Stimulated activated naive CD8-positive, alpha-beta T cell treated with anti-CD3 and anti-CD28 coated beads, Interleukin-15, amount 100 ng/mL, for 72 hours (primary cell): ENCODE measurements at regions not wholly inside any gene's neighbourhood (a gene's known extent, or its start where the extent isn't known, plus 50 kb on each side); places are given as distances from the start of the nearest gene placed in this dataset.

Source experiments
- ATAC-seq: fragments of 150-1000 bp; cut with Tn5 transposase; 2 replicates; pipeline ENCODE4 v1.10.0; 2021; ENCODE audit warnings: mild to moderate bottlenecking, moderate library complexity
- DNase-seq, 2 donors: peaks; one replicate each; pipeline ENCODE4 v3.0.0; 2021 to 2022
- H3K27ac Mint-ChIP-seq, 2 donors: one replicate each; pipeline ENCODE4 v1.8.0; 2022; ENCODE audit warnings: mild to moderate bottlenecking in 2 of 2, mixed read lengths in 2 of 2, moderate library complexity in 2 of 2
- H3K27me3 Mint-ChIP-seq: one replicate; pipeline ENCODE4 v1.8.0; 2022; ENCODE audit warnings: mixed read lengths
- H3K4me1 Mint-ChIP-seq: one replicate; pipeline ENCODE4 v1.8.0; 2022; ENCODE audit warnings: mild to moderate bottlenecking, mixed read lengths
- H3K4me3 Mint-ChIP-seq, 2 donors: one replicate each; pipeline ENCODE4 v1.8.0; 2022; ENCODE audit warnings: mild to moderate bottlenecking in 2 of 2, mixed read lengths in 2 of 2, moderate library complexity in 1 of 2
- H3K9me3 Mint-ChIP-seq, 2 donors: one replicate each; pipeline ENCODE4 v1.8.0; 2022; ENCODE audit warnings: mixed read lengths in 2 of 2

DNA sequence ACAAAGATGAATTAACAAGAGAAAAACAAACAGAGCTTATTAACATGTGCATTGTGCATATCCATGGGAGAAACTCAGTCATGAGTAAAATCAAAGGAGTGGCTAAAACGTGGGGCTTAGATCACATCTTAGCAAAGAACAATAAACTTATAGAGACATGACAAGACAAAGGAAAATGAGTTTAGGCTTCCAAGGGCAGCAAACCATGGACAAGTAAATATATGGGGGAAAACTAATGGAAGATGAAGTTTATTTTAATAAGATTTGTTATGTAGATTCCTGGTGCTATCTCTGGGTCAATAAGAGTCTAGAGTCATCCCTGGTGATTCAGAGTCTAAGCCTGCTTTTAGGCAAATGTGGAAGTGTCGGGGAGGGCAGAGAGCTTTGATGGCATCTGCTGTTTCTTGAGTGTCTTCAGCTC is 87.2 kb upstream of the PLPP4 start:
- Mint-ChIP-seq H3K27me3 (peaks cover 6% of the 10 kb centered on the region), H3K27ac (no peak overlapping the region), H3K9me3 (no peaks in the 10 kb centered on the region), H3K4me3 (no peak overlapping the region), H3K4me1 (no peaks in the 10 kb centered on the region)
- no peak for DNase-seq
- no peak for ATAC-seq

DNA sequence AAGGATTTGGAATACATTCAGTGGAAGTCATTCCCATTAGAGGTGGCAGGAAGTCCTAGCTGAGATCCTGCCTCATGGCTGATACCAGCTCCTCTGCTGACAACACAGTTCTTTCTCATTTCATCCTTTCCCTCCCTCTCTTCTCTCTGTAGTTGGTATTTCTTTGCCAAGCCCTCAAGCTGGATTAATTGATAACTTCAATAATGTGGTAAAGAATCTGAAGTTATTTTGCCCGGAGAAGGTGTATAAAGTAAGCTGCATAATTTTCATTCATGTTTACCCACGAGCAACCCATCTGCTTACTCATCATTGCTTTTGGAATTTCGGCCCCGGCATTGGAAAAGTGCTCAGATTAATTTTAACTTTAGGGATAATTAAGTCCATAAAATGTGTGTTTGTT is 85.2 kb upstream of the PLPP4 start:
- Mint-ChIP-seq H3K9me3 (no peaks in the 10 kb centered on the region), H3K4me3 (no peak overlapping the region), H3K27ac (no peak overlapping the region), H3K27me3 (peaks cover 6% of the 10 kb centered on the region), H3K4me1 (no peaks in the 10 kb centered on the region)
- DNase-seq (no peak), ATAC-seq (no peak)

DNA sequence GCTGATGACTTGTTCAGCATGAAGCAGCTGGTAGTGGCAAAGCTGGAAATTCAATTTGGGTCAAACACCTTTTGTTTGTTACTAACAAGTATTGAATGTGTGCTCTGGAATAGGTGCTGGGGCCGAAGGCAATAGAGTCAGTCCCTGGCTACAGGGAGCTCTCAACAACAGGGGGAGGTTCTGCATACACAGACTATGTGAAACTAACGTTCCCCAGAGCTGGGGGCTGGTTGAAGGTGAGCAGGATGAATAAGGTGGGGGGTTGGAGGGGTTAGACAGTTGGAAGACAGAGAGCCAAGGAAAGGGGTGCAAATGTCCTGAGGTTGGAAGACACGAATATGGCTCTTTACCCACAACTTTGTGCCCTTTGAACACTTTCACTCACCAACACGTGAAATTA is 84.1 kb upstream of the PLPP4 start:
- Mint-ChIP-seq H3K9me3 (no peaks in the 10 kb centered on the region), H3K4me3 (no peak overlapping the region), H3K4me1 (no peaks in the 10 kb centered on the region), H3K27me3 (peaks cover 6% of the 10 kb centered on the region), H3K27ac (no peak overlapping the region)
- no peak for DNase-seq
- no peak for ATAC-seq

DNA sequence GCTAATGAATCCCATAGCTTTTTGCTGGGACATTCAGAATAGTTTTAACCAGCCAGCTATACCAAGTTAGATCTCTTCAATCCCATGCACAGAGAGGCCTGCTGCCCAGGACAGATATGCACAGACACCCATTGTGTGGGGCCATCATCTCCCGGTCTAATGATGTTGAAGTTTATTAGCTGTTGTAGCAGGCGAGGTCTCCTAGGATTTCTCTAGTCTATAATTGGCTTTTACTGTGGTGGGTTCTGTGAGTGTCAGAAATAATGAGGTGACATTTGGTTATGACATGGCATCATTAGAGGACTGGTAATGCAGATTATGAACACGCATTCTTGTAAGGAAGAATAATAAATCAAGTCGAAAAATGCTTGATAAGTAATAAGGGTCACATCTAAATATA is 81.4 kb upstream of the PLPP4 start:
- H3K4me1 Mint-ChIP-seq = no peaks in the 10 kb centered on the region
- peaks cover 6% of the 10 kb centered on the region for H3K27me3 Mint-ChIP-seq
- no peak overlapping the region for H3K4me3 Mint-ChIP-seq
- no peak for ATAC-seq
- no peak overlapping the region for H3K27ac Mint-ChIP-seq
- no peak for DNase-seq
- H3K9me3 Mint-ChIP-seq = peaks cover 0 to 7% of the 10 kb centered on the region in 2 donors

DNA sequence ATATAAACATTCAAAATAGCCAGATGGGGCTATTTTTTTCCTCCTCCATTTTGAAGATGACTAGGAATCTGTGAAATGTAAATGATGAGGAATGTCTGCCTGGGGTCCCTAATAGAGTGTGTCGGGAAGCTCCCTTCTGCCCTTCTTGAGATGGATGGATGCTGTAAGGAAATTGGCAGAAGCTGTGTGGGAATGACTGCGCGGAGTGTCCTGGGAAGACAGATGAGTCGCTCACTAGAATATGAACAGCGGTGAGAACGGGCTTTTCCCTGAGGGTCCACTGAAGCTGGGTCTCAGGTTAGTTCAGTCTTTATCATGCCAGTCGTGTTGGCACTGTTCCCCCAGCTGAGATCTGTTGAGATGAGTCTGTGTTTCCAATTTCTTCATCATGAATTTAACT is 75.1 kb upstream of the PLPP4 start:
- H3K4me3 Mint-ChIP-seq = no peak overlapping the region
- no peaks in the 10 kb centered on the region for H3K27me3 Mint-ChIP-seq
- H3K27ac Mint-ChIP-seq = no peak overlapping the region
- ATAC-seq = no peak
- peaks cover 0 to 7% of the 10 kb centered on the region in 2 donors for H3K9me3 Mint-ChIP-seq
- DNase-seq = no peak
- H3K4me1 Mint-ChIP-seq = no peaks in the 10 kb centered on the region

DNA sequence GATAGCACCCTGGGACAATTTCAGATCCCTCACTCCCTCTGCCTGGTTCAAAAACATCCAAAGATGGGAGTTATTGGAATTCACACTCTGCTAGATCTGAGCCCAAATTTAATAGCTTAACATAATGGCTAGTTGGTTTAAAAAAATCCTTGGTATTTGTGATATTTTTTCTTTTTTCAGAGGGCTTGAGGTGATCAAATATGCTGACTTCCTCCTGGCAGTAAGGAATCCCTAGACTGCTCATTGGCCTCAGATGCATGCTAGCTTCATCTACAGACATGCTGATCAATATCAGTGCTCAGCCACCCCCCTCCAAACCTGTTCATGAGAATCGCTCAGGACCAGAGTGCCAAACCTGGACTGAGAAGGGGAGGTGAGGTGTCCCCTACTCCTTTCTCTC is 74.7 kb upstream of the PLPP4 start:
- no peak for DNase-seq
- no peaks in the 10 kb centered on the region for H3K4me1 Mint-ChIP-seq
- ATAC-seq = no peak
- no peak overlapping the region for H3K27ac Mint-ChIP-seq
- H3K4me3 Mint-ChIP-seq = no peak overlapping the region
- peaks cover 0 to 7% of the 10 kb centered on the region in 2 donors for H3K9me3 Mint-ChIP-seq
- H3K27me3 Mint-ChIP-seq = no peaks in the 10 kb centered on the region

DNA sequence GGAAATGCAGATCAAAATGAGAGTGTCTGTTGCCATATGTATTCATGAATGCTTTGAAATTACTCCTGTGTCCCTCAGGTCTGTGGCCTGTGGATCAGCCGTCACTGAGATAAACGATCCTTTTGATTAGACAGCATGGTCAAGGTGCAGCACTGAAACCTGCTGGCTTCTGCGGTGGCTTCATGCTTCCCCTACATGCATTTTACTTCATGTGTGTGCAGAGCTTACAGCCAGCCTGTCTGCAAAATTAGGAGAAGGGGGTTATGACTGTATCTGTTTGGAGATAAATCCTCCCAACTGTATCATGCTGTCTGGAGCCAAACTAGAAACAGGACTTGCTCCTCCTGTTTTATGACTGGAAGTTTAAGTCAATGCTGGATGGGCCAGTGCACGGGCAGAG is 71.0 kb upstream of the PLPP4 start:
- H3K4me1 Mint-ChIP-seq = no peaks in the 10 kb centered on the region
- no peaks in the 10 kb centered on the region for H3K9me3 Mint-ChIP-seq
- H3K4me3 Mint-ChIP-seq = no peak overlapping the region
- ATAC-seq (no peak), DNase-seq (no peak)
- H3K27ac Mint-ChIP-seq = no peak overlapping the region
- no peaks in the 10 kb centered on the region for H3K27me3 Mint-ChIP-seq

DNA sequence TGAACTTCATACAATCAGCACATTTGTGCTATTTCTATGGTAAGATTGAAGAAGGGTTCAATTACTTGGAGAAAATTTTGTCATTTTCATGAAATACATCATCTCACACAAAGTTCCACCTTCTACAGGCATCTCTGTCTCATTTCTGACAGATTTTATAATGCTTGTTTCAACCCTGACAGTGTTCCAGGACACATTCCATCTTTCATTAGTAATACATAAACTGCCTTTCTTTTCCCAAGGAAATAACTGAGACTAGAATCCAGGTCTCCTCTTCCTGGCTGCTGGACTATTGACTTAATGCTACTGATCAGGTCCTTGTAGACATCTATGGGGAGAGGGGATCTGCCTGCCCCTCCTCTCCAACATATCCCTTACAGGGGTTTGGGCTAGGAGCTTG is 70.1 kb upstream of the PLPP4 start:
- Mint-ChIP-seq H3K27me3 (no peaks in the 10 kb centered on the region), H3K27ac (no peak overlapping the region), H3K4me3 (no peak overlapping the region), H3K9me3 (no peaks in the 10 kb centered on the region), H3K4me1 (no peaks in the 10 kb centered on the region)
- no peak for DNase-seq
- no peak for ATAC-seq

DNA sequence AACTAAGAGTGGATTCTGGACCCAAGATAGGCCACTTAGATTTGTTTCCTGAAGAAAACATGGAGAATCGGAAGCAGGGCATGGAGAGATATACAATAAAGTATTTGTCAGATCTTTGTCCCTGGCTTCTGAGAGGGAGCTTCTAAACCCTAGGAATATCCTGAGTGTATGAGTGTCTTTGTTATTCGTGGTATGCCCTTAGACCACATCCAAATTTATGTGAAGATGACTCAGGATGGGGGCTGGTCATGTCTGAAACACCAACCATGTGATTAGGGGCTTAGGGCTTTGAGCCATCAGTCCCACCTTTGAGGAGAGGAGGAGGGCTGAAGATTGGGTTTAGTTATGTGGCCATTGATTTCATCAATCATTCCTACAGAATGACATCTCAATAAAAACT is 69.7 kb upstream of the PLPP4 start:
- no peak for DNase-seq
- no peak for ATAC-seq
- no peaks in the 10 kb centered on the region for H3K4me1 Mint-ChIP-seq
- H3K9me3 Mint-ChIP-seq = no peaks in the 10 kb centered on the region
- no peak overlapping the region for H3K4me3 Mint-ChIP-seq
- no peak overlapping the region for H3K27ac Mint-ChIP-seq
- no peaks in the 10 kb centered on the region for H3K27me3 Mint-ChIP-seq

DNA sequence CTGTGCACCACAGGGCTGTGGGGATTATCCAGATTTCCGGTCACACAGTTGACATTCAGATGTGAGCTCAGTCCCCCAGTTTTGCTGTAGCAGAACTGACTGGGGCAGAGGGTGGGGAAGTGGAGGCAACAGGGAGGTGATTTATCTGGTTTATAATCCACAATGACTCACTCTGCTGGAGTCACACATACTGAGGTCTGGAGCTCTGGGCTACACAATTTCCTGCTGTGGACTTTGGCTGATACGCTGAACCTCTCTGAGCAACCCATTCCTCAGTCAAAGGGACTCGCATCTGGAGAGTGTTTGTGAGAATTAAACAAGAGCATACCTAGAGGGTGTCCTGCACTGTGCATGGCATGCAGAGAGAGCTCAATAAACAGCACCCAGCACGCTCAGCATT is 64.8 kb upstream of the PLPP4 start:
- H3K4me3 Mint-ChIP-seq = no peak overlapping the region
- H3K9me3 Mint-ChIP-seq = peaks cover 0 to 13% of the 10 kb centered on the region in 2 donors
- no peak for DNase-seq
- no peak for ATAC-seq
- peaks cover 20% of the 10 kb centered on the region for H3K27me3 Mint-ChIP-seq
- no peak overlapping the region for H3K27ac Mint-ChIP-seq
- H3K4me1 Mint-ChIP-seq = no peaks in the 10 kb centered on the region

DNA sequence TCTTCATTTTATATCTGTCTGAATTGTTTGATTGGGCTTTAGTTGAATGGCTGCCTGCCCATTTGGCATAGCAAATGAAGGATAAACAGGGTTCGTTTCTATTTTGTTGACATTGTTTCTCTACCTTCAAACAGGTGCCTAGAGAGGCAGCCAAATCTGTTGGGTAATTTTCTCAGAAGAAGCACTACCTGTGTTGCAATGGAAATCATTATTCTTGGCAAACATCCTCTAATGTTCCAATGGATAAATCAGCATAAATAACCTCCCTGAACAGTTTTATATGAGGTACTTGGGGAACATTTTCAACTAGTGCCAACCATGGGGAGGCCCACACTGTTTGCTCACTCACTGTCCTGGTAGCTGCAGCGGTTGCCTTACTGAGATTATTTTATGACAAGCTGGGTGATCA is 64.4 kb upstream of the PLPP4 start:
- peaks cover 0 to 13% of the 10 kb centered on the region in 2 donors for H3K9me3 Mint-ChIP-seq
- H3K4me1 Mint-ChIP-seq = no peaks in the 10 kb centered on the region
- ATAC-seq (no peak), DNase-seq (no peak)
- H3K4me3 Mint-ChIP-seq = no peak overlapping the region
- H3K27ac Mint-ChIP-seq = no peak overlapping the region
- H3K27me3 Mint-ChIP-seq = peaks cover 20% of the 10 kb centered on the region

DNA sequence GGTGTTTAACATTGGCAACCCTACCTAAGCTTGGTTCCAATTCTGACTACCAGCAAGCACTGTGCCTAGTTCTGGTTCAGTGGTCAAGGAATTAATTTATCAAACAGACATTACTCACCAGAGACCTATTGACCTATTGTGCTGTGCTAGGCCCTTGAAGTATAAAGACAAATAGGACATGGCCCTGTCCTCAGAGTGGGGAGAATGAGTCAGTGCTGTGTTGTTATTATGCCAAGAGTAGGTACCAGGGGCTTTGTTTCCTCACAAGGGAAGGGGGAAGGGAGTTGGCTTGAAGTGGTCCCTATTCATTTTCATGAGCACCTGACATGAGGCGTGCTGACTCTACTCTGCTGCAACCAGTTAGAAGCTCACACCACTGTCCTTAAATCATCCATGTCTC is 62.6 kb upstream of the PLPP4 start:
- peaks cover 0 to 13% of the 10 kb centered on the region in 2 donors for H3K9me3 Mint-ChIP-seq
- H3K27ac Mint-ChIP-seq = no peak overlapping the region
- no peak overlapping the region for H3K4me3 Mint-ChIP-seq
- peaks cover 20% of the 10 kb centered on the region for H3K27me3 Mint-ChIP-seq
- no peak for DNase-seq
- ATAC-seq = no peak
- no peaks in the 10 kb centered on the region for H3K4me1 Mint-ChIP-seq

DNA sequence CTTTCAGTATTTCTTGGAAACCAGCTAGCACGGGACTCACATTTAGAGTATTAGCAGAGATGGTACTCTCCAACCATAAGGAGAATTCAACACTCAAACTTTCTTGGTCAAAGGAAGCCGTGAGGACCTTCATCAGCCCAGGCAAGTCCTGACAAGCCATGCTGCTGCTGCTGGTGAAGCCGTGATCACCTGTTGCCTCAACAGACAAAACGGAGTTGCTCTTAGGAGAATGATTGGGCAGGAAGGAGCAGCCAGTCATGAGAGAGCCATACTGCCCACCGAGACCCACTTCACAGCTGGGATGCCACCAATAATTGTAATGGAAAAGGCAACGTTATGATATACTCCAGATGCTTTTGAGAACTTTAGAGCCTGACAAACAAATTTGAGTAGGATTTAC is 60.8 kb upstream of the PLPP4 start:
- ATAC-seq (no peak), DNase-seq (no peak)
- H3K4me1 Mint-ChIP-seq = no peaks in the 10 kb centered on the region
- peaks cover 20% of the 10 kb centered on the region for H3K27me3 Mint-ChIP-seq
- H3K4me3 Mint-ChIP-seq = no peak overlapping the region
- peak overlapping the region in 1 of 2 donors; percentile 6 for H3K27ac Mint-ChIP-seq
- peaks cover 0 to 13% of the 10 kb centered on the region in 2 donors for H3K9me3 Mint-ChIP-seq

DNA sequence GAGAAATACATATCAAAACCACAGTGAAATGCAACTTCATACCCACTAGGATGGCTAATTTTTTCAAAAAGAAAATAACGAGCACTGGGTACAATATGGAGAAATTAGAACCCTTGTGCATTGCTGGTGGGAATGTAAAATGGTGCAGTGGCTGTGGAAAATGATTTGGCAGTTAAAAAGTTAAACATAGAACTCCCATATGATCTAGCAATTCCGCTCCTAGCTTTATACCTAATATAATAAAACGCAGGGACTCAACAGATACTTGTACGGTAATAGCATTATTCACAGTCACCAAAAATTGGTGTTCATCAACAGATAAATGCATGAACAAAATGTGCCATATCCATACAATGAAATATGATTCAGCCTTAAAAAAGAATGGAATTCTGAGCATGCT is 58.8 kb upstream of the PLPP4 start:
- no peak overlapping the region for H3K27ac Mint-ChIP-seq
- H3K27me3 Mint-ChIP-seq = peaks cover 16% of the 10 kb centered on the region
- no peak for ATAC-seq
- H3K9me3 Mint-ChIP-seq = peaks cover 0 to 10% of the 10 kb centered on the region in 2 donors
- no peaks in the 10 kb centered on the region for H3K4me1 Mint-ChIP-seq
- no peak for DNase-seq
- no peak overlapping the region for H3K4me3 Mint-ChIP-seq

DNA sequence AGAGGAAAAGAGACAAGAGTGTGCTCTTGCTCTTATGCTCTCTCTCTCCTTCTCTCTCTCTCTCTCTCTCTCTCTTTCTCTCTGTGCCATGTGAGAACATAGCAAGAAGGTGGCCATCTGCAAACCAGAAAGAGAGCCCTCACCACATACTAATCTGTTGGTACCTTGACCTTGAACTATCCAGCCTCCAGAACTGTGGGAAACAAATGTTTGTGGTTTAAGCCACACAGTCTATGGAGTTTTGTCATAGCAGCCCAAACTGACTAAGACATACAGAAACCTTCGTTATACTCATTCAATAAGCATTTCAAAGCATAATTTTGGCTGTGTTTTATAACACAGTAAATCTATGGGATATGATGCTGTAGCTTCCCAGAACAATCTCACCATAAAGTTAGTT is 56.4 kb upstream of the PLPP4 start:
- H3K4me3 Mint-ChIP-seq = no peak overlapping the region
- H3K4me1 Mint-ChIP-seq = no peaks in the 10 kb centered on the region
- DNase-seq (no peak), ATAC-seq (no peak)
- no peak overlapping the region for H3K27ac Mint-ChIP-seq
- H3K27me3 Mint-ChIP-seq = no peaks in the 10 kb centered on the region
- H3K9me3 Mint-ChIP-seq = no peaks in the 10 kb centered on the region

DNA sequence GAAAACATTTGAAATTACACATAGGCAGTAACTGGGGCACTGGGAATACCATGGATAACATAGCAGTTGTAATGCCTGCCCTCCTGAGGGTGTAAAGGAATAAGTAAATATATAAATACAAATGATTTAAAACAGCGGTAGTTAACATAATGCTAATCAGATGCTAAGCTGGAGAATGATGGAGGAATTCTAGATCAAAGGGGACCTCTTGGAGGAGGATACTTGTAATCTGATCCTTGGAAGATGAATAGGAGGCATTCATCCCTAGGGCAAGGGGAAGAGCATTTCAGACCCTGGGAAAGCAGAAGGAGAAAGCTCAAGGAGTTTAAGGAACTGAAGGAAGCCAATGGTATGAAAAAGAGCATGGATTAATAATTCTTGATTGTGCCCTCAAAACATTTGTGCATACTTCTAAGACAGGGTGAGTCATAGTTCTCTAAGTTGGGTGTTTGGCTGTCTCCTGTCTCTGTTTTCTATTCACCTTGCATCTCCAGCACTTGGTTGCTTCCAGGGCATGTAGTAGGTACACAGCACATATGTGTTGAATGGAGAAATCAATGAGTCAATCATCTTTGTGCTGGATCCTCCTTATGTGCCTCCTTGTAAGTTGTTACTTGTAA is 54.8 kb upstream of the PLPP4 start:
- Mint-ChIP-seq H3K4me1 (no peaks in the 10 kb centered on the region), H3K9me3 (no peaks in the 10 kb centered on the region), H3K27me3 (no peaks in the 10 kb centered on the region), H3K4me3 (no peak overlapping the region), H3K27ac (no peak overlapping the region)
- ATAC-seq = no peak
- no peak for DNase-seq

DNA sequence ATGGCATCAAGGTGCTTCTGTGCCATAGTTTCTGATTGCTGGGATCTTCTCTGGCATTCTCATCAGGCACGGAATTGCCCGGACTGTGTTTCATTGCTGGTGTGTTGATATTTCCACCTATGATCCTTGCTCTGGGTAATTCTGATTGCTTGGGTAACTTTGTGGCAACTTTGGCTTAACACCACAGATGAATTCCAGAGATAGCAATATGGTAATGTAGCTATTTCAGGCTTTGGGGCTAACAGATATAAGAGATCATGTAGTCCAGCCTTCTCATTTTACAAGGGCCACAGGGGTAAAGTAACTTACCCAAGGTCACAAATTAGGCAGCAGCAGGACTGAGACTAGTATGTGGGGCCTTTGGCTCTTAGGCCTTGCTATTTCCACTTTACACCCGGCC is 53.9 kb upstream of the PLPP4 start:
- DNase-seq (no peak), ATAC-seq (no peak)
- no peak overlapping the region for H3K4me3 Mint-ChIP-seq
- no peaks in the 10 kb centered on the region for H3K9me3 Mint-ChIP-seq
- H3K4me1 Mint-ChIP-seq = no peaks in the 10 kb centered on the region
- H3K27me3 Mint-ChIP-seq = no peaks in the 10 kb centered on the region
- H3K27ac Mint-ChIP-seq = no peak overlapping the region
